TTC549 (cell line): ENCODE measurements at regions not wholly inside any gene's neighbourhood (a gene's known extent, or its start where the extent isn't known, plus 50 kb on each side); places are given as distances from the start of the nearest gene placed in this dataset.

Experiments
- FAIRE-seq: peaks from 2 replicates; lab custom pipeline; 2012; peaks lifted over from hg19 to GRCh38; lab: Jason Lieb, UNC

DNA sequence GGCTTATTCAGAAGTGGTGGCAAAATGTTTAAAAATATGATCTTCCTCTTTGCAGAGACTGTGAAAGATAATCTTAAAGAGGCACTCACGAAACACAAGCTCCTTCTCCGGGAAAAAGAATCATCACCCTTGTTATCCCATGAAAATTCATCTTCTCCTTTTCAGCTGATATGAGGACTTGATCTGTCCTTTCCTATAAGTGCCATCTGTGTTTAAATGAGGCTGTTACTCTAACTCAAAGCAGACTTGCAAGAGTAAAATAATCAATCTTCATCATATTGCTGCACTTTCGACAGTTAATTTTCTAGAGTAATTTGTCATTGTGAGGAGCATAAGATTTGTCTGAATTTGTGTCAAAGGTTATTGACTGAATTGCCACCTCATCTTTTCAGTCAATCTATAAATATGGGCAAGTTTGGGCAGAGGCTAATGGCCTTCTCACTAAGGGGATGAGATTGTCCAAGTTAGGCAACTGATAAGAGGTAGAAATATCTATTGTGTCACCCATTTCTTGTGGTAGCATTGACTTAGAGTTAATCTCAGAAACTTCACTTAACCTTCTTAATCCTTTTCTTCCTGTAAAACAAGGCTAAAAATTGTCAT lies 452.9 kb downstream of the GRXCR1 start:
- no peak for FAIRE-seq

DNA sequence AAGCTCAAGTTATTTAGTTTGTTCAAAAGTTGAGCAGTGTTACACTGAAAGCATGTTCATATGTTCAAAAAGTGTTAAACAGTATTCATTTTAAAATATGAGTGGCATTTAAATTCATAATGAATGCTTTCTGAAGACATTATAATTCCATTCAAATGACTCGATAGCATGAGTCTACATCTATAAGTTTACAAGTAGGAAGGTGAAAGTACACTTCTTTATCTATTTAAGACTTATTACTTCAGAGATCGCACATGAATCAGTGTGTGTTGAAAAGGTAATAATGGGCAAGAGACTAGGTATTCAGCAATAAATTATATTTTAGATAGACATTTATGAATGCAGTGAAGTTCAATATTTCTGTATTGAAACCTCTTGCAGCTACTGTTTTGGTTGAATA lies 456.1 kb downstream of the GRXCR1 start:
- FAIRE-seq = no peak

DNA sequence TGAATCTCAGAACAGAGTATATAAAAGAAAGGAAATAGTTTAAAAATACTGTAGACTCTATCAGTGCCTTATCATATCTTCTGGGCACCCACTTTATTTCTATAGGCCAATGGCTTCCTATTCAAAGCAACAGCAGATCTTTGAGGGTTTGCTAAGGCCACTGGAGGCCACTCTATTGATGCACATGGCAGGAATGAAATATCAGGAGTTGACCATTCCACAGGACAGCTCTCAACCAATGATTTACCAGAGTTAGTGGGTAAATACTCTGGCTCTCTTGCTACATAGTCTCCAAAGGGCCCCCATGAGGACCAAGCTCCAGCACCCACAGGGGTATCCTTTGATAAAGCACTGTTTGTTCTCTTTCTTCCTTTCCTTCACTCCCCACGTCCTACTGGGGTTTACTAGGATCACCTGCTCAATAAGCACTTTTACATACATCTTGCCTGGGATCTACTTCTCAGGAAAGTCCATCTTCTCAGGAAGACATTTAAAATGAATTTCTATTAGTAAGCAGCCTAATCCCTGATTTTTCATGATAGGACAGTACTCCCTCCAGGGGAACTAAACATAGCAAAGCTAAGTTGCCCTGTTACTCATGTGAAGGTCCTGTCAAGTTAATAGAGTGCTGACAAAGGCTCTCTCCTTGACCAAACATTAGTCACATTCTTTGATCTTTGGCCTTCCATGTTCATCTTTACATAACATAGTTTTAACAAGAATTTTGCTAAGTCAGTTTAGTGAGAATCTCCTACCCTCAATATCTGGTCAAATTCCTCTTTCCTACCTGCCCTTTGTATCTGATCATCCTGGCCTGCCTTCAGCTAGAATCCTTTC lies 459.7 kb downstream of the GRXCR1 start:
- no peak for FAIRE-seq

DNA sequence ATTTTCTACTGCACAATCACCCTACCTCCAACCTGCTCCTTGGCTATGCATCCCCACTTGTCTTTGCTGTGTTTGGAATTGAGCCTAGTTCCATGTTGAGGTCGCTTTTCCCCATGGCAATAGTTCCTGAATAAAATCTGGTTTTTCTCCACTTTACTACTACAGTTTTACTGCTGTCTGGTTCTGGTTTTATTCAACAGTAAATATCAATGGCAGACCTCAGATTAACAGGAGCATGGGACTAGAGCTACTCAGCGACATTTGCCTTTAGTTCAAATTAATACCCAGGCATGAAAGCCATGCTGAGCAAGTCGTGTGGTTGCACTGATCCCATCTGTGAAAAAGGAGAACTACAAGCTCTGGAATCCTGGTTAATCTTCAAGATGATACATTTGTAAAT lies 460.3 kb downstream of the GRXCR1 start:
- no peak for FAIRE-seq

DNA sequence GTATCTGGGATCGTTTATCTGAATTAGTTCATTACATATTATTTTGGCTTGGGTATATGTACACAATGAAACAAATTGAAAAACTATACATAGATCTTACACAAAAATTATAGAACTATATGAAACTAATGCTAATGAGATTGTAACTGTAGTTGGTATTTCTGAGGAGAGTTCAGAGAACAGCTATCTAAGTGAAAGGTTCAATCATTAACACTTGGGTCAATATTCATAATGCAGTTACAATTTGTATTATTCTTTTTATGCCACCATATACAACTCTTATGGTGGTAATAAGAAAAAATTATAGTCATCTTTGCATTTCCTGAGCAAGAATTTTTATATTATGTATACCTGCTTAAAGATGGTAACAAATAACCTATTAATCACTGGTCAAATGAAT lies 461.0 kb downstream of the GRXCR1 start:
- FAIRE-seq = no peak

GRCh38 chr4:43356786-43357185 lies 464.3 kb downstream of the GRXCR1 start:
- no peak for FAIRE-seq

GRCh38 chr4:43357252-43357974 lies 464.9 kb downstream of the GRXCR1 start:
- no peak for FAIRE-seq

DNA sequence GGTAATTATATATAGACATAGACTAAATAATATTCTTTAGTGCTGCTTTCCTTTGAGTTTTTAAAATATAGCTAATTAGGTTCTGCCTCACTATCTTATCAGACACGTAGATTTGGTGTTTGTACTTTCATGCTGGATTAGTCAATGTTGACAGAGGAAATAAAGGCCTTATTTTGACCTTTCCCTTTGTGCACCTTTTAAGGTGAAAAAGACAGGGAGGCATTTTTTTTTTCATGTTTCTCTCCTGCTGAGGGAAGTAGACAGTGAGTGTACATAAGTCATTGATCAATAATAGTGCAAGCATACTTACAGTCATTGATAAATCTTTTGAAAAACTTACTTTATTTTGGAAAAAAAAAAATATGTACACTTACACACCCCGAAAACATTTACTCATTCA lies 467.8 kb downstream of the GRXCR1 start:
- no peak for FAIRE-seq

- FAIRE-seq = no peak
These were observed 470.5 kb downstream of the GRXCR1 start for GRCh38 chr4:43362875-43363636.

GRCh38 chr4:43369036-43369594 lies 476.6 kb downstream of the GRXCR1 start:
- FAIRE-seq = no peak

DNA sequence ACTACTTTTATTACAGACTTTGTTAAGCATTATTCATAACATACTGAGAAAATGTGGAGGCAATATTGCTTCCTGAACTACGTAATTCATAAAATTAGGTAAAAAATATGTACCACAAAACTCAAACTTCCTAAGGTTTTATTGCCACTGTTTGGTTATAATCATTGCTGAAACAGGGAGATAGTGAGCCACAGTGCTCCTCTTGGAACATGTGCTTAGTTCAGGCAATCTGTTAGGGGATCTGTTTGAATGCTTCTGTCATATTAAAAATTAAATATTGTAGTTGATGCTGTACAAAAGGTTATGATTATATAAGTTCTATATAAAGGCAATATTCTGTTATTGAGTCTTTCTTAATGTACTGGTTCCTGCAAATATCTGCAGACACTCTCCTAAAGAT lies 480.7 kb downstream of the GRXCR1 start:
- no peak for FAIRE-seq

- no peak for FAIRE-seq
These were observed 481.8 kb downstream of the GRXCR1 start for GRCh38 chr4:43374216-43374751.

GRCh38 chr4:43379016-43379415 lies 486.5 kb downstream of the GRXCR1 start:
- no peak for FAIRE-seq

- FAIRE-seq = no peak
These were observed 487.6 kb downstream of the GRXCR1 start for GRCh38 chr4:43380093-43380492.

- no peak for FAIRE-seq
These were observed 498.6 kb downstream of the GRXCR1 start for GRCh38 chr4:43391069-43391468.

GRCh38 chr4:43394976-43395375 lies 502.5 kb downstream of the GRXCR1 start:
- FAIRE-seq = no peak

GRCh38 chr4:43399726-43400125 lies 507.2 kb downstream of the GRXCR1 start:
- FAIRE-seq = no peak

- no peak for FAIRE-seq
These were observed 509.9 kb downstream of the GRXCR1 start for GRCh38 chr4:43402393-43402792.

GRCh38 chr4:43410636-43411035 lies 518.1 kb downstream of the GRXCR1 start:
- no peak for FAIRE-seq

DNA sequence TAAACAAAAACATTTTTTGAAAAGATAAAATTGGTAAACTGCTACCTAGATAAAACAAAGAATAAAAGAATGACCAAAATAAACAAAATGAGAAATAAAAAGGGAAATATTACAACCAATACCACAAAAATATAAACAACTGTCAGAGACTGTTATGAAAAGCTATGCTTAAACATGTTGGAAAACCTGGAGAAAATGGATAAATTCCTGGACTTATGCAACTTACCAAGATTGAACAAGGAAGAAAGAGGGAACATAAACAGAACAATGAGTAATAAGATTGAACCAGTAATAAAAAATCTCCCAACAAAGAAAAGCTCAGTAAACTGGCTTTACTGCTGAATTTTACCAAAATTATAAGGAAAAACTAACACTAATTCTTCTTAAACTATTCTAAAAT lies 518.7 kb downstream of the GRXCR1 start:
- no peak for FAIRE-seq

GRCh38 chr4:43423276-43423675 lies 530.8 kb downstream of the GRXCR1 start:
- FAIRE-seq = no peak

GRCh38 chr4:43425206-43425605 lies 532.7 kb downstream of the GRXCR1 start:
- FAIRE-seq = no peak
